ENCODE measurements at regions not wholly inside any gene's neighbourhood (a gene's known extent, or its start where the extent isn't known, plus 50 kb on each side); places are given as distances from the start of the nearest gene placed in this dataset.

DNA sequence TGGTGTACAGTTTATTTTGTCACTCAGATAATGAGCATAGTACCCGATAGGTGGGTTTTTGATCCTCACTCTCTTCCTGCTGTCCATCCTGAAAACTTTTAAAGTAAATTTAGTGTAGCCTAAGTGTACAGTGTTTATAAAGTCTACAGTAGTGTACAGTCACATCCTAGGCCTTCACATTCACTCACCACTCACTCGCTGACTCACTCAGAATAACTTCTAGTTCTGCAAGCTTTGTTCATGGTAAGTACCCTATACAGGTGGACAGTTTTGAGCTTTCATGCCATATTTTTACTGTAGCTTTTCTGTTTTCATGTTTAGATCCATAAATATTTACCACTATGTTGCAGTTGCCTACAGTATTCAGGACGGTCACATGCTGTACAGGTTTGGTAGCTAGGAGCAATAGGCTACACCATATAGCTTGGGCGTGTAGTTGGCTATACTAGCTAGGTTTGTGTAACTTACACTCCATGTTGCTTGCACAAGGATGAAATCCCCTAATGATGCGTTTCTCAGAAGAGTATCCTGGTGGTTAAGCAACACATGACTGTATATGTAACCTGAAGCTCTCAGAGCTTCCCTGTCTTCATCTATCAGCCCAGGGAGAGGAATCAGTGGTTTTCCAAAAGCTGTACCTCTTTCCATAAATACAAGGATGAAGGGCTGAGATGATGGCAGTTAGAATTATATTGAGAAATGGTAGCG lies 87.6 kb upstream of the SLC25A26 start:
- TF ChIP-seq POLR2A (IDR thresholded peaks at IDR 0.05; ENCODE audit: low read length): no peak
- TF ChIP-seq GATA1 (IDR thresholded peaks at IDR 0.05; ENCODE audit: low read depth, low read length): no peak

Data from erythroblast (primary cell).